Activated naive CD4-positive, alpha-beta T cell treated with anti-CD3 and anti-CD28 coated beads, Interleukin-2, amount 50 U/mL, for 24 hours (primary cell): ENCODE measurements at regions not wholly inside any gene's neighbourhood (a gene's known extent, or its start where the extent isn't known, plus 50 kb on each side); places are given as distances from the start of the nearest gene placed in this dataset.
"Not testable (repeated sequence)": the region's sequence is repeated elsewhere in the genome, so short reads cannot be mapped to it uniquely, and the experiment has no call there.

ENCODE experiments used
- H3K27ac Mint-ChIP-seq: one replicate; pipeline ENCODE4 v1.8.0; 2021; ENCODE audit warnings: mild to moderate bottlenecking, mixed read lengths
- H3K27me3 Mint-ChIP-seq: one replicate; pipeline ENCODE4 v1.8.0; 2021; ENCODE audit warnings: mixed read lengths
- H3K36me3 Mint-ChIP-seq: one replicate; pipeline ENCODE4 v1.8.0; 2021; ENCODE audit warnings: mixed read lengths
- H3K4me1 Mint-ChIP-seq: one replicate; pipeline ENCODE4 v1.8.0; 2021; ENCODE audit warnings: mixed read lengths
- H3K4me3 Mint-ChIP-seq: one replicate; pipeline ENCODE4 v1.8.0; 2021; ENCODE audit warnings: mild to moderate bottlenecking, mixed read lengths
- H3K9me3 Mint-ChIP-seq: one replicate; pipeline ENCODE4 v1.8.0; 2021; ENCODE audit warnings: mixed read lengths

DNA sequence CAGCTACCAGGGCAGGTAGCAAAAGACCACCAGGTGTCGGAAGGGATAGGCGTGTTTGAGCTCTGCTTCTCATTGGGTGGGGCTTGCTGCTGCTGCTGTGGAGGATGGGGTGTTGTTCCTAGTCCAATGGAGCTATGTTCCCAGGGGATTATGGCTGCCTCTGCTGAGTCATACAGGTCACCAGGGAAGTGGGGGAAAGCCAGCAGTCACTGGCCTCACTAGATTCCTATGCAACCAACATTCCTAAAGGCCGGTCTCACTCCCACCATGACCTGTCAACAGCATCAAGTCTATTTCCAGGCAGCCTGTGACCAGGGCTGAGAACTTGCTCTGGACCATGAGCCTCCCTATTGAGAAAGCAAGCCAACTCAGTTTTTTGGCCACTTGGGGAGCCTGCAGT lies 1160.8 kb downstream of the REEP3 start:
- Mint-ChIP-seq H3K4me3 (no peak overlapping the region), H3K27me3 (no peaks in the 10 kb centered on the region), H3K36me3 (no peaks in the 10 kb centered on the region), H3K4me1 (no peaks in the 10 kb centered on the region), H3K9me3 (peaks cover 6% of the 10 kb centered on the region), H3K27ac (no peak overlapping the region)

DNA sequence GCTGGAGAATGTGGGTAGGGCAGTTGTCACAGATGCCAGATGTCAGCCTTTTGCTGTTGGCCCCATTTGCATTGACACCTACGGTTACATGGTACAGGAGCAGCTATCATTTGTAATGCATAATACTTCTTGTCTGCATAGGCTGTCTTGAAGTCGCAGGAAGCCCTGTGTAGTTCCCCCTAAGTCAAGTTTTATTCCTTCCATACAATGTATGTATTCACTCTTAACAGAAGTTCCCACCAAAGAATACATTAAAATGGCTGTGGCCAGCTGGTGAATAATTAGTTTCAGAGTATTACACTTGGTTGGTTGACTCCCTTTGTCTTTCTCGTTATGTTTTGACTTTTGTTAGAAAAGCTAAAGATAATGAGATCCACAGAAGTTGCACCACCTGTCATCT lies 1169.0 kb downstream of the REEP3 start:
- Mint-ChIP-seq H3K27me3 (no peaks in the 10 kb centered on the region), H3K4me3 (no peak overlapping the region), H3K4me1 (no peaks in the 10 kb centered on the region), H3K36me3 (no peaks in the 10 kb centered on the region), H3K27ac (no peak overlapping the region), H3K9me3 (no peaks in the 10 kb centered on the region)

DNA sequence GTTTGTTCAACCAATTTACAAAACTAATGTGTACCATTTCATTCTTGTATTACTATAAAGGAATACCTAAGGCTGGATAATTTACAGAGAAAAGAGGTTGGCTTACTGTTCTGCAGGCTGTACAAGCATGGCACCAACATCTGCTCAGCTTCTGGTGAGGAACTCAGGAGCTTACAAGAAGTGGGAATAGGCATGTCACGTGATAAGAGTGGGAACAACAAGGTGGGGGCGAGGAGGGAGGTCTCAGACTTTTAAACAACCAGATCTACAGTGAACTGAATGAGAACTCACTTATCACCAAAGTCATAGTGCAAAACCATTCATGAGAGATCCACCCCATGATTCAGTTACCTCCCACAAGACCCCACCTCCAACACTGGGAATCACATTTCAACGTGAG lies 1178.0 kb downstream of the REEP3 start:
- Mint-ChIP-seq H3K4me1 (no peaks in the 10 kb centered on the region), H3K27me3 (no peaks in the 10 kb centered on the region), H3K27ac (no peak overlapping the region), H3K9me3 (no peaks in the 10 kb centered on the region), H3K36me3 (no peaks in the 10 kb centered on the region), H3K4me3 (no peak overlapping the region)

DNA sequence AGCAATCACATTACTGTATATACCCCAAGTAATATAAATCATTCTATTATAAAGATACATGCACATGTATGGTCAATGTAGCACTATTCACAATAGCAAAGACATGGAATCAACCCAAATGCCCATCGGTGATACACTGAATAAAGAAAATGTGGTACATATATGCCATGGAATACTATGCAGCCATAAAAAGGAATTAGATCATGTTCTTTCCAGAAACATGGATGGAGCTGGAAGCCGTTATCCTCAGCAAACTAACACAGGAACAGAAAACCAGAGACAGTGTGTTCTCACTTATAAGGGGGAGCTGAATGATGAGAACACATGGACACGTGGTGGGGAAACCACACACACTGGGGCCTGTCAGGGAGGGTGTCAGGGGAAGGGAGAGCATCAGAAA lies 1180.9 kb downstream of the REEP3 start:
- not testable (repeated sequence) for H3K4me3 Mint-ChIP-seq, H3K9me3 Mint-ChIP-seq, H3K36me3 Mint-ChIP-seq, H3K27ac Mint-ChIP-seq, H3K4me1 Mint-ChIP-seq, H3K27me3 Mint-ChIP-seq

DNA sequence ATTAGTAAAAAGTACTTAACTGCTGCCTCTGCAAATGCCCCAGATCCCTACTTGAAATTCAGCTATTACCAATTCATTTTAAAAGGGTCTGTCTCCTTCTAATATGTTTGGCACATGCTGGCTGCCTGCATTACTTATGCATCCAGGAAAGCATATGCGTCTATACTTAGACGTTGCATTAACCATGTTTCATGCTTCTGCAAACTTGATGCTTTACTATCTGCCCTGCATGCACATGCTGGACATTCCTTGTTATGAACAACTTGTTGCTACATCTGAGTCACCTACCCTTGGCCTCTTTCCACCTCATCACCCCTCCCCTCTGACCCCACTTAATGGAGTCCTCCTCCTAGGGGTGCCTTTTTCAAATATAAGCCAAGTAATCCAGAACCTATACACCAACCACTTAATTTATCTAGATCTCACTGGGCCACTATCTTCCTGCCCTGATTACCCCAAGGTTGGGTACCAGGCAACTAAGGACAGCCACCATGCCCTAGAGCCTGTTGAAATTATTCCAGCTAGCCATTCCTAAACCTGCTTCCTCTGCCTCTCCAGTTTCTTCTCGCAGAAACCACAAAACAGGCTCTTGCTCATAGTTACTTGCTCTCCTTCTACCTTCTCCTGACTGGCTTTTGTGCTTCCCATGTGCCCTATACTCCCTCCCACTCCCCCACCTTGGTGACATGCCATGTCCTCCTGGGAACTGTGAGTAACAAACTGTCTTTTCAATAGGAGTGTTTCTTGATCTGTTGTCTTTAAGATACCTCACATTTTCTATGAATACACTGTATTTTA lies 1187.9 kb downstream of the REEP3 start:
- Mint-ChIP-seq H3K9me3 (no peaks in the 10 kb centered on the region), H3K4me1 (no peaks in the 10 kb centered on the region), H3K4me3 (no peak overlapping the region), H3K27ac (no peak overlapping the region), H3K27me3 (no peaks in the 10 kb centered on the region), H3K36me3 (no peaks in the 10 kb centered on the region)

DNA sequence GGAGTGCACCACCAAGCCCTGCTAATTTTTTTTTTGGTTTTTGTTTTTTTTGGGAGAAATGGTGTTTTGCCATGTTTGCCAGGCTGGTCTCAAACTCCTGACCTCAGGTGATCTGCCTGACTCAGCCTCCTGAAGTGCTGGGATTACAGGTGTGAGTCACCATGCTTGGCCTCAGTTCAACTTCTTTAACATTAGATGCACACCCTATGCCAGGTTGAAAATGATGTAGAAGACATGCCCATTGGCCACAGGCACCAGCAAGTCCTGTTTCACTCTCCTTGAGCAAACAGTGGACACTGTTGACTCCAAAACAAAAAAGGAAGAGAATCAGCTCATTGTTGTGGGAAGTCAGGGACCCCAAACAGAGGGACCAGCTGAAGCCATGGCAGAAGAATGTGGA lies 1205.3 kb downstream of the REEP3 start:
- H3K27ac Mint-ChIP-seq = no peak overlapping the region
- H3K9me3 Mint-ChIP-seq = peaks cover 6% of the 10 kb centered on the region
- H3K4me1 Mint-ChIP-seq = no peaks in the 10 kb centered on the region
- H3K4me3 Mint-ChIP-seq = no peak overlapping the region
- no peaks in the 10 kb centered on the region for H3K36me3 Mint-ChIP-seq
- H3K27me3 Mint-ChIP-seq = no peaks in the 10 kb centered on the region

DNA sequence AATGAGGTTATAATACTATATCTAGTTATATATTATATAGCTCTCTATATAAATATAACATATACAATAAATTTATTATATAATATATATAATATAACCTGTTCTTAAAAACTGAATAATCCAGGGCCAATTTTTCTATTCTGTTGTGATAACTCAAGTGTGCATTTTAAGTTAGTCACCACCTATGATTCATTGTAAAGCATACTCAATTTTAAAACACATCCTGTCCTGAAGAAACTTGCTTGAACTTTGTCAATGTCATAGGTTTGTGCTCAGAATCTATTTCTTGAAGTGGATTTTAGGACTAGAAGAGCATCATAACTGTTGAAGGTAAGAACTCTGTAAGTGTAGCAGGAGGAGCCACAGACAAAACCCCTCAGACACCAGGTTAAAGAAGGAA lies 1209.8 kb downstream of the REEP3 start:
- H3K4me3 Mint-ChIP-seq = no peak overlapping the region
- H3K27me3 Mint-ChIP-seq = no peaks in the 10 kb centered on the region
- H3K9me3 Mint-ChIP-seq = peaks cover 6% of the 10 kb centered on the region
- no peaks in the 10 kb centered on the region for H3K4me1 Mint-ChIP-seq
- H3K36me3 Mint-ChIP-seq = peaks cover 1% of the 10 kb centered on the region
- H3K27ac Mint-ChIP-seq = no peak overlapping the region

DNA sequence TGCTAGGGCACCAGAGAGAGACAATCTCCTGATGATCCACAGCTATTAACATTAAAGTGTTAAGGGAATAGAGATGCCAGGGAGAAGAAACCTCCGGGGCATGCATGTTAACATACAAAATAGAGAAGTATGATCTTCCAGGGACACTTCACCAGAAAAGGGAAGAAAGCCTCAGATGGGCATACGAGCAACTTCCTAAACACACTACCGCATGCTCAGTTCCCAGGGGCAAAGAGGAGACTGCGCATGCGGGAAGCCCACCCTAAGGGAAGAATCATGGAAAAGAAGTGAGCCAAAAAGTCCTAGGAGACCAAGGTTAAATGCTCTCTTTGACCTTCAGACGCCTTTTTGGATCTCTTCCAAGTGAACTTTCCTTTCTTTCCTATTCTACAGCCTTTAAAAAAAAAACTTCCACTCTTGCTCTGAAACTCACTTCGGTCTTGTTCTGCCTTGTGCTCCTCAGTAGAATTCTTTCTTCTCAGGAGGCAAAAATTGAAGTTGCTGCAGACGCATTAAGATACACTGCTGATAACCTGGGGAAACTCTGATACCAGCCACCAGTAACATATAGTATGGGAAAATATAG lies 1211.3 kb downstream of the REEP3 start:
- Mint-ChIP-seq H3K4me1 (no peaks in the 10 kb centered on the region), H3K36me3 (peaks cover 1% of the 10 kb centered on the region), H3K9me3 (peaks cover 6% of the 10 kb centered on the region), H3K4me3 (no peak overlapping the region), H3K27me3 (no peaks in the 10 kb centered on the region), H3K27ac (no peak overlapping the region)

DNA sequence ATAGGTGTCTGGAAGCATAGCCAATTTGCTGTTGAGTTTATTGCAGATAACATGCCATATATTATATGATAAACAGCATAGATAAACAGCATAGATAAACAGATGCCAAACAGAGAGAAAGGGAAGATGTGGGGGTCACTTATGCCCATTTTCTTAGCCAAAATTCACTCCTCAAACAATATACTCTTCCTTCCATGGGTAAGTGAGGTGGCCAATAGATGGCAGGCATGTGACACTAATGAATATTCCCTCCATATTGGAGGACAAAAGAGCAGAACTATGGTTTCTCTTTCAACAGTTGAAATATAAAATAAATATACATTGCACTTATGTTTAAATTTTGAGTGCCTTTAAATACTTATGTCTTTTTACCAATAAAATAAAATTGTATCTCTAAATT lies 1212.8 kb downstream of the REEP3 start:
- Mint-ChIP-seq H3K4me1 (no peaks in the 10 kb centered on the region), H3K27me3 (no peaks in the 10 kb centered on the region), H3K4me3 (no peak overlapping the region), H3K27ac (no peak overlapping the region), H3K9me3 (peaks cover under 1% of the 10 kb centered on the region), H3K36me3 (peaks cover 1% of the 10 kb centered on the region)

DNA sequence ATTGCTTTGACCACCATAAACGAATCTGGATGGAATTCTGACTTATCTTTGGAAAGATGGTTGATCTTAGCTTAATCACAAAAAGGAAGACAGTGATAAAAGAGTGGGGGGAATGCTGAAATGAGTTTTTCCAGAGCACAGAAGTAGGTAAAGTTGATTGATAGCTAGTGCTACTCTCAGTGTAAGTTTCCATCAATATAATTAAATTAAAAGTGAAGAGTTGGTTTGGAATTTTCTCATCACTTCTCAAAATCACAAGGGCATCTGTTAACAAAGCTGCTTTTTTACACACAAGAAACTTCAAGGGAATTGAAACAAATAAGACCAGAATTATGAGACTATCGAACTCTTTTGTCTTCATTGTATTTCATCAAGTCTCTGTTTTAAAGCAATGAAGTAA lies 1217.3 kb downstream of the REEP3 start:
- no peaks in the 10 kb centered on the region for H3K27me3 Mint-ChIP-seq
- no peaks in the 10 kb centered on the region for H3K36me3 Mint-ChIP-seq
- H3K4me3 Mint-ChIP-seq = no peak overlapping the region
- H3K27ac Mint-ChIP-seq = no peak overlapping the region
- H3K4me1 Mint-ChIP-seq = no peaks in the 10 kb centered on the region
- H3K9me3 Mint-ChIP-seq = no peaks in the 10 kb centered on the region

DNA sequence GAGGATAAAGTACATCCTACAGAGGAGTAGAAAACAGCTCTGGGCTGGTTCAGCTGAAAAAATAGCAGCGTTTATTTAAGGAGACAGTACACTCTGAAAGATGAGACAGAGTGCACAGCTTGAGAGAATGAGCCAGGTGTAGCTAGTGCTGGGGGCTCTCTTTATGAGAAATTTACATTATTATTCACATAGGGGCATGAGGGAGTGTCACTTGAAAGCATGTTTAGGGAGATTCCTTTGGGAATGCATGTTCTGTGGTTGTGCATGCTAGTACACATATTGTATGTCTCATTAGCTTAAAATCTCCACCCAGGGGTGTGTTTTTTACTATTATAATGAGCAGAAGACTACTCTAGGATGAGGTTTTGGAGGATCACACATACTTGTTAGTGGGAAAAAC lies 1224.4 kb downstream of the REEP3 start:
- Mint-ChIP-seq H3K27ac (no peak overlapping the region), H3K4me1 (no peaks in the 10 kb centered on the region), H3K4me3 (no peak overlapping the region), H3K27me3 (no peaks in the 10 kb centered on the region), H3K9me3 (peaks cover 4% of the 10 kb centered on the region), H3K36me3 (no peaks in the 10 kb centered on the region)

DNA sequence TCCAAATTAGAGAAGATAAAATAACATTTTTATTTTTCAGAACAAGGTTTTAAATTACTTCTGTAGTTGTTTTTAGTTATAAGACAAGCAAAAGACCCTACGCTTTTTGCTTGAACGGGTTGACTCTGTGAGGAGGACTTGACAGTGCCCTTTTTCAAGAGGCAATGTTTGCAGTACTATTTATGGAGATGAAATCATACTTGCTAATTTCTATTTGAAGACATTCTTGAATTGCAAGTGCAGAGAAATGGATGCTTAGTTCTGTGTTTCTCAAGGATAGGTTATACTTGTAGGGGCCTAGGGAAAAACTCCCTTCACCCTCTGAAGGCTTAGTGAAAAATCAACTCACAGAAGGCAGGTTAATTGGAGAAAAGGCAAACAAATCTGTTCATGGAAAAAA lies 1229.5 kb downstream of the REEP3 start:
- no peak overlapping the region for H3K4me3 Mint-ChIP-seq
- no peaks in the 10 kb centered on the region for H3K4me1 Mint-ChIP-seq
- no peaks in the 10 kb centered on the region for H3K27me3 Mint-ChIP-seq
- H3K36me3 Mint-ChIP-seq = no peaks in the 10 kb centered on the region
- no peak overlapping the region for H3K27ac Mint-ChIP-seq
- H3K9me3 Mint-ChIP-seq = peaks cover 4% of the 10 kb centered on the region

DNA sequence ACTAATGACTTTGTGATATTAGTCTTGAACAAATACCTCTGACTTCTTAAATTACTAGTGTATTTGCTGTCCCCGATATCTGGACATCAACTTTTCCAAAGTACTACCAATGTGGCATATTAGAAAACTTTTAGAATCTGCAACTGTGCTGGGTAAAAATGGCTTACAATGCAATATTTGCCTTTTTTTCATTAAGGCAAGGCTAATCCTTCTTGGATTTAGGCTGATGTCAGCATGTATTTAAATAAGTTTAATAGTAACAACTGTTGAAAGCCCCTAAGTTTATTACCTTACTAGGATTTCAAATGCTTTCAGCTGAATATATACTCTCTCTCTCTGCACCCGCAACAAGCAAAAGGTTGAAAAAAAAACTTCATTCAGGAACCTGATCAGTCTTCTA lies 1232.3 kb downstream of the REEP3 start:
- no peaks in the 10 kb centered on the region for H3K9me3 Mint-ChIP-seq
- no peaks in the 10 kb centered on the region for H3K4me1 Mint-ChIP-seq
- no peaks in the 10 kb centered on the region for H3K27me3 Mint-ChIP-seq
- no peak overlapping the region for H3K27ac Mint-ChIP-seq
- no peaks in the 10 kb centered on the region for H3K36me3 Mint-ChIP-seq
- no peak overlapping the region for H3K4me3 Mint-ChIP-seq

DNA sequence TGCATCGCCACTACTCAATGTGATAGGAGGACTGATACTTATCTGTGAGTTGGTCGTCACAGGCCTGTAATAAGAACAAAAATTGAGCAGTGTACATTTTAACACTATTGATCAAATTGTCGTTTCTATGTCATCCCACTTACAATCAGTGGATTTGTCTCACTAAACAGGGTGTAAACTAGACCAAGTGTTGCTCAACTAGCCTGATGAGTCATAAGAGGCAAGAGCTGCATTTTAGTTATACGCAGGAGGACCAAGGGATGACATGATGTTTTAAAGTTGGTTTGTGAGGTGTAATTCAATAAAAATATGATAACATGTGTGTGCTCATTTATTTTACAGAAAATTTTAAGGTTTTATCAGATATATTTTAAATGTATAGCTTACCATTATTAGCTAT lies 1239.2 kb downstream of the REEP3 start:
- H3K4me3 Mint-ChIP-seq = no peak overlapping the region
- no peaks in the 10 kb centered on the region for H3K36me3 Mint-ChIP-seq
- no peak overlapping the region for H3K27ac Mint-ChIP-seq
- H3K27me3 Mint-ChIP-seq = no peaks in the 10 kb centered on the region
- no peaks in the 10 kb centered on the region for H3K9me3 Mint-ChIP-seq
- H3K4me1 Mint-ChIP-seq = no peaks in the 10 kb centered on the region

DNA sequence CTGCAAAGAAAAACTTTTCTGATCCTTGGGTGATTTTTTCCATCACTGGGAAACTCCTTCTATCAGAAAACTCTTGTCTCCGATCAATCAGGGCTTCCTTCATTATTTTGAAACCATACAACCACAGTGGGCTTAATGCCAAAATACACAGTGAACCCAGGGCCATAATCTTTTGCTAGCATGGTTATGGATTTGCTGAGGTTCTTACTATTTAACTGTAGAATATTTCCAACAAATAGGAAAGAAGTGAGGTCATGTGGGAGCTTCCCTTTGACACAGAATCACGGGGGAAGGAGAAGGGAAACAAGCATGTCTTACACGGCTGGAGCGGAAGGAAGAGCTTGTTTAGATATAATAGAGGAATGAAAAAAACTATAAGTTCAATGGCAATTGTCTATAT lies 1241.7 kb downstream of the REEP3 start:
- Mint-ChIP-seq H3K4me3 (no peak overlapping the region), H3K27me3 (no peaks in the 10 kb centered on the region), H3K4me1 (no peaks in the 10 kb centered on the region), H3K27ac (no peak overlapping the region), H3K36me3 (no peaks in the 10 kb centered on the region), H3K9me3 (no peaks in the 10 kb centered on the region)

DNA sequence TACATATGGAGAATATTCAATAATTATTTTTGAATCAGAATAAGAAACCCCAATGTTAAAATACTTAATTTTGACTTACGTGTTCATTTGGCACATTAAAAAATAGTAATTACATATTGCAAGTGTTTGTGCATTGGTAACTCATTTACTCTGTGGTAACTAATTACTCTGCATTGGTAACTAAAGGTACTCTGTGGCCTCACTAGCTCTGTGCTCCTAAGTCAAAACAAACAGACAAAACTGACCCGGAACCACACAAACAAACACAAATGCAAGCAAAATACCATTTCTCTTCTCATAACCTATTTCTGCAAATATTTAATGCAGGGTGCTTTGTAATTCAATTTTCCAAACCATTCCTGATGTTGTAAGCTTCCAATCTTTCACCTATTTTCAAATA lies 1244.3 kb downstream of the REEP3 start:
- no peaks in the 10 kb centered on the region for H3K27me3 Mint-ChIP-seq
- no peak overlapping the region for H3K27ac Mint-ChIP-seq
- no peaks in the 10 kb centered on the region for H3K36me3 Mint-ChIP-seq
- no peaks in the 10 kb centered on the region for H3K9me3 Mint-ChIP-seq
- no peak overlapping the region for H3K4me3 Mint-ChIP-seq
- H3K4me1 Mint-ChIP-seq = no peaks in the 10 kb centered on the region
